ENCODE measurements at regions not wholly inside any gene's neighbourhood (a gene's known extent, or its start where the extent isn't known, plus 50 kb on each side); places are given as distances from the start of the nearest gene placed in this dataset.
"Not testable (repeated sequence)": the region's sequence is repeated elsewhere in the genome, so short reads cannot be mapped to it uniquely, and the experiment has no call there.

GRCh38 chr15:93358166-93359059, 269.4 kb upstream of the RGMA start:
- in situ Hi-C loops (cut with HindIII; ENCODE audit: low pct_ligation_motif_present, low sequenced_read_pairs), result no loop called here
- no peak for DNase-seq
- no peak overlapping the region for H3K27ac ChIP-seq
- TF ChIP-seq, protein P1, sequence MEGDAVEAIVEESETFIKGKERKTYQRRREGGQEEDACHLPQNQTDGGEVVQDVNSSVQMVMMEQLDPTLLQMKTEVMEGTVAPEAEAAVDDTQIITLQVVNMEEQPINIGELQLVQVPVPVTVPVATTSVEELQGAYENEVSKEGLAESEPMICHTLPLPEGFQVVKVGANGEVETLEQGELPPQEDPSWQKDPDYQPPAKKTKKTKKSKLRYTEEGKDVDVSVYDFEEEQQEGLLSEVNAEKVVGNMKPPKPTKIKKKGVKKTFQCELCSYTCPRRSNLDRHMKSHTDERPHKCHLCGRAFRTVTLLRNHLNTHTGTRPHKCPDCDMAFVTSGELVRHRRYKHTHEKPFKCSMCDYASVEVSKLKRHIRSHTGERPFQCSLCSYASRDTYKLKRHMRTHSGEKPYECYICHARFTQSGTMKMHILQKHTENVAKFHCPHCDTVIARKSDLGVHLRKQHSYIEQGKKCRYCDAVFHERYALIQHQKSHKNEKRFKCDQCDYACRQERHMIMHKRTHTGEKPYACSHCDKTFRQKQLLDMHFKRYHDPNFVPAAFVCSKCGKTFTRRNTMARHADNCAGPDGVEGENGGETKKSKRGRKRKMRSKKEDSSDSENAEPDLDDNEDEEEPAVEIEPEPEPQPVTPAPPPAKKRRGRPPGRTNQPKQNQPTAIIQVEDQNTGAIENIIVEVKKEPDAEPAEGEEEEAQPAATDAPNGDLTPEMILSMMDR (IDR thresholded peaks at IDR 0.05; ENCODE audit: low read depth, low read length, missing control alignments), result no peak
- H3K4me3 ChIP-seq (ENCODE audit: low read depth, low read length), result no peak overlapping the region
- no peaks in the 10 kb centered on the region for H3K27me3 ChIP-seq (replicated peaks)
- H3K36me3 ChIP-seq (replicated peaks), result no peaks in the 10 kb centered on the region

DNA sequence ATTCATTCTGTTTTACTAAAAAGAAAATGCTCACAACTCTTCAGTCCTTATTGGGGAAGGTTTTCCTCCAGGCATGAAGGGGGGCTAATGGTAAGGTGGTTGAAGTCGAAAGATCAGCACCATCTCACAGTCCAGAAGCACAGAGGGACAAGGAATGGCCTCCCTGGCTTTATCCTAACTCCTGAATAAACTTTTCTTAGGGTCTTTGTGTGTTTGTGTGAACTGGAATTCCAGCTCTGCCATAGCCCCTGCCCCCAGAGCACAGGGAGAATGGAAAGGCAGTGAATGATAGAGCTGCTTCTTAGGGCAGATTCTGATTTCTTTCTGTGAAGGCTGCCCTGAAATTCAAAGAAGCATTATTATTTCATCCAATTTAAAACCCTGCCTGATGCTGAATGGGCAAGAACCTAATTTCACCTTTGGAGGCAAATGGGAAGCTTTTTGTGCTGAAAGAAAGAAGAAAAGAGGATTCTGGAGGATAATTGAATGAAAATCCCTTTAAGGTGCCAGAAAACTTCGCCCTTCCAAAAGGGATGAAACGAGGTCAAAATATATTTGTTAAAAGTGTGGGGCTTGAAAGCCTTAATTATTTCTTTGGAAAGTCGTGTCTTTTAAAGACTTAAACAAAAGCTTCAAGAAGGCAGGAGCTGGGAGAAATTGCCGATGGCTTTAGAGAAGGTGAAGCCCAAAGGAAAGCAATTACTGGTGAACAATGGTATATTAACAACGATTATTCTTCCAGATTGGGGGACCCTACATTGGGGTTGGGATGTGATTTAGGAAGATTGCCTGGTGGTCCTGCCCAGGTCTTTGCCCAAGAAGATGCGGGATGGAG, 259.9 kb upstream of the RGMA start:
- Histone ChIP-seq H3K4me3 (ENCODE audit: low read depth, low read length) (no peak overlapping the region), H3K27ac (no peak overlapping the region), H3K36me3 (replicated peaks) (no peaks in the 10 kb centered on the region), H3K27me3 (replicated peaks) (no peaks in the 10 kb centered on the region)
- in situ Hi-C loops (cut with HindIII; ENCODE audit: low pct_ligation_motif_present, low sequenced_read_pairs), result no loop called here
- TF ChIP-seq, protein P1 (IDR thresholded peaks at IDR 0.05; ENCODE audit: low read depth, low read length, missing control alignments), result no peak
- no peak for DNase-seq

- H3K36me3 ChIP-seq (replicated peaks), result no peaks in the 10 kb centered on the region
- no peak overlapping the region for H3K4me3 ChIP-seq (ENCODE audit: low read depth, low read length)
- H3K27me3 ChIP-seq (replicated peaks), result no peaks in the 10 kb centered on the region
- no peak for DNase-seq
- H3K27ac ChIP-seq, result no peak overlapping the region
- TF ChIP-seq, protein P1 (IDR thresholded peaks at IDR 0.05; ENCODE audit: low read depth, low read length, missing control alignments), result no peak
- in situ Hi-C loops (cut with HindIII; ENCODE audit: low pct_ligation_motif_present, low sequenced_read_pairs), result no loop called here
These were observed 259.0 kb upstream of the RGMA start for GRCh38 chr15:93347986-93348385.

DNA sequence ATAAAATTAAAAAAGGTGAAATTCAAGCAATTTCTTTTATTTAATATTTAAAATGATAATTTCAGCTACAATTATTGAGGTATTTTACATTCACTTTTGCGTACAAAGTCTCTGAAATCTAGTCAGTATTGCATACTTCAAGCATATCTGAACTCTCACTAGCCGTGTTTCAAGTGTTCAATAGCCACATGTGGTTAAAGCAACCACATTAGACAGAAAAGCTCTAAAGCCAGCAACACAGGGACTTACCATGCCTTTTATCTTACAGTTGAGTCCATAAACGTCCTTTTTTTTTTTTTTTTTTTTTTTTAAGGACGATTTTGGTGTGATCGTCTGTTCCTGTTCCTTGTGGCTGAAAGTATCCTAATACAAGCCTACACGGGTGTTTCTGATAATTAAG, 257.0 kb upstream of the RGMA start:
- in situ Hi-C loops (cut with HindIII; ENCODE audit: low pct_ligation_motif_present, low sequenced_read_pairs), result no loop called here
- DNase-seq, result no peak
- TF ChIP-seq, protein P1 (IDR thresholded peaks at IDR 0.05; ENCODE audit: low read depth, low read length, missing control alignments), result no peak
- H3K27ac ChIP-seq, result no peak overlapping the region
- no peaks in the 10 kb centered on the region for H3K27me3 ChIP-seq (replicated peaks)
- no peak overlapping the region for H3K4me3 ChIP-seq (ENCODE audit: low read depth, low read length)
- no peaks in the 10 kb centered on the region for H3K36me3 ChIP-seq (replicated peaks)

GRCh38 chr15:93343402-93343801, 254.4 kb upstream of the RGMA start:
- in situ Hi-C loops (cut with HindIII; ENCODE audit: low pct_ligation_motif_present, low sequenced_read_pairs); H3K27me3 ChIP-seq (replicated peaks); H3K4me3 ChIP-seq (ENCODE audit: low read depth, low read length); H3K36me3 ChIP-seq (replicated peaks); H3K27ac ChIP-seq; DNase-seq: not testable (repeated sequence)

GRCh38 chr15:93341164-93341563, 252.2 kb upstream of the RGMA start:
- Histone ChIP-seq H3K36me3 (replicated peaks) (no peaks in the 10 kb centered on the region), H3K4me3 (ENCODE audit: low read depth, low read length) (no peak overlapping the region), H3K27ac (no peak overlapping the region), H3K27me3 (replicated peaks) (no peaks in the 10 kb centered on the region)
- TF ChIP-seq, protein P1 (IDR thresholded peaks at IDR 0.05; ENCODE audit: low read depth, low read length, missing control alignments), result no peak
- DNase-seq, result no peak
- in situ Hi-C loops (cut with HindIII; ENCODE audit: low pct_ligation_motif_present, low sequenced_read_pairs), result no loop called here

Measured in brain microvascular endothelial cell (primary cell).